Upper lobe of left lung (tissue), 4 donors: ENCODE measurements at regions not wholly inside any gene's neighbourhood (a gene's known extent, or its start where the extent isn't known, plus 50 kb on each side); places are given as distances from the start of the nearest gene placed in this dataset.

Source experiments
- POLR2AphosphoS5 ChIP-seq, 2 donors: sonication (generic); formaldehyde crosslinking; IDR thresholded peaks; one replicate each; pipeline ENCODE4 v1.5.1; 2017; ENCODE audit warnings: antibody characterized with exemption in 2 of 2
- TF ChIP-seq, protein P1 (sequence below), 6 experiments: fragments of 450-650 bp in 4 of 6; fragments of 200-600 bp in 2 of 6; sonication (generic) in 2 of 6; IDR thresholded peaks; one replicate each; pipeline ENCODE4 v1.5.1; 2016 to 2019; ENCODE audit warnings: antibody characterized with exemption in 6 of 6

DNA sequence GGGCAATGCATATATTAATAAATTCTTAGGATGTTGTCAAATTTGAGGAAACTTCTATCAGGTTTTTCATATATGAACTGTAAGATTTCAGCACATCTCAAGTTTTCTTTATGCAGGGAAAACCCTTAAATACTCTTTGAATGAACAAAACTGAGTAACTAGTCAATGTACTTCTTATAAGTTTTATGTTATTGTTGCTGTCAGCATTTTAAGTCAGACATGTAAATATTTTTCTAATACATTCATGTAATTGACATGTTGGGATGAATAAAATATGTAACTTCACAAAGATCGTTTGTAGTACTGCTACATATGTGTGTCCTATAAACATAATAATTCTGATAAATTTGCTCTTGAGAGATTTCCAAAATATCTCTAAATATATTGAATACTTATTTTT lies 109.6 kb downstream of the BMP4 start:
- TF ChIP-seq, protein P1, sequence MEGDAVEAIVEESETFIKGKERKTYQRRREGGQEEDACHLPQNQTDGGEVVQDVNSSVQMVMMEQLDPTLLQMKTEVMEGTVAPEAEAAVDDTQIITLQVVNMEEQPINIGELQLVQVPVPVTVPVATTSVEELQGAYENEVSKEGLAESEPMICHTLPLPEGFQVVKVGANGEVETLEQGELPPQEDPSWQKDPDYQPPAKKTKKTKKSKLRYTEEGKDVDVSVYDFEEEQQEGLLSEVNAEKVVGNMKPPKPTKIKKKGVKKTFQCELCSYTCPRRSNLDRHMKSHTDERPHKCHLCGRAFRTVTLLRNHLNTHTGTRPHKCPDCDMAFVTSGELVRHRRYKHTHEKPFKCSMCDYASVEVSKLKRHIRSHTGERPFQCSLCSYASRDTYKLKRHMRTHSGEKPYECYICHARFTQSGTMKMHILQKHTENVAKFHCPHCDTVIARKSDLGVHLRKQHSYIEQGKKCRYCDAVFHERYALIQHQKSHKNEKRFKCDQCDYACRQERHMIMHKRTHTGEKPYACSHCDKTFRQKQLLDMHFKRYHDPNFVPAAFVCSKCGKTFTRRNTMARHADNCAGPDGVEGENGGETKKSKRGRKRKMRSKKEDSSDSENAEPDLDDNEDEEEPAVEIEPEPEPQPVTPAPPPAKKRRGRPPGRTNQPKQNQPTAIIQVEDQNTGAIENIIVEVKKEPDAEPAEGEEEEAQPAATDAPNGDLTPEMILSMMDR (IDR thresholded peaks at IDR 0.05), result no peak
- no peak for TF ChIP-seq POLR2AphosphoS5 (IDR thresholded peaks at IDR 0.05)
